Testis (tissue), 2 donors: ENCODE measurements at regions not wholly inside any gene's neighbourhood (a gene's known extent, or its start where the extent isn't known, plus 50 kb on each side); places are given as distances from the start of the nearest gene placed in this dataset.

ENCODE experiments used
- CTCF ChIP-seq, 3 experiments: fragments of 450-650 bp in 2 of 3; fragments of 200-600 bp in 1 of 3; sonication (generic) in 1 of 3; IDR thresholded peaks; one replicate each; pipeline ENCODE4 v1.5.1; 2016 to 2019; ENCODE audit warnings: antibody characterized with exemption in 3 of 3, mild to moderate bottlenecking in 2 of 3, moderate library complexity in 1 of 3
- POLR2A ChIP-seq: fragments of 450-650 bp; IDR thresholded peaks from one replicate; pipeline ENCODE4 v1.6.1; 2017; ENCODE audit warnings: antibody characterized with exemption, mild to moderate bottlenecking, moderate library complexity

GRCh38 chr16:7834771-7835431 lies 502.3 kb downstream of the RBFOX1 start:
- TF ChIP-seq POLR2A, result no peak
- TF ChIP-seq CTCF (IDR thresholded peaks at IDR 0.05), result no peak
